A673 (cell line): ENCODE measurements at regions not wholly inside any gene's neighbourhood (a gene's known extent, or its start where the extent isn't known, plus 50 kb on each side); places are given as distances from the start of the nearest gene placed in this dataset.

Source experiments
- BruUV-seq: library from RNA; stranded (reverse); fragments of 400-500 nt; replicated peaks from 2 replicates; lab custom pipeline; 2021; lab: Mats Ljungman, UMichigan
- CTCF ChIA-PET: fragments of 300-600 bp; sonication (Branson Sonifier 250); formaldehyde crosslinking; loops from one replicate; lab custom pipeline; 2022; ENCODE audit warnings: antibody characterized with exemption; lab: Charles Lee
- POLR2A ChIA-PET: fragments of 300-600 bp; sonication (Branson Sonifier 250); formaldehyde crosslinking; loops from one replicate; lab custom pipeline; 2022; ENCODE audit warnings: antibody characterized with exemption; ENCODE audit not compliant: low non-redundant PET; lab: Charles Lee
- DNase-seq: peaks from one replicate; pipeline ENCODE4 v3.0.0-alpha.2; 2015; ENCODE audit warnings: low spot score
- H3K27ac ChIP-seq: fragments of 200-600 bp; sonication (generic); 2 replicates; pipeline ENCODE4 v1.5.1; 2016; ENCODE audit warnings: mixed run types, low read depth, mild to moderate bottlenecking, mixed read lengths, antibody characterized with exemption, low read length; ENCODE audit not compliant: poor library complexity, severe bottlenecking
- H3K27me3 ChIP-seq: fragments of 200-600 bp; sonication (generic); replicated peaks from 2 replicates; pipeline ENCODE4 v1.6.1; 2017; ENCODE audit warnings: mixed run types, low read depth, mild to moderate bottlenecking, mixed read lengths, antibody characterized with exemption, low read length; ENCODE audit not compliant: insufficient read depth, poor library complexity
- H3K36me3 ChIP-seq: fragments of 200-600 bp; sonication (generic); 2 replicates; pipeline ENCODE4 v1.6.1; 2016; ENCODE audit warnings: mixed run types, mild to moderate bottlenecking, mixed read lengths, antibody characterized with exemption, low read length; ENCODE audit not compliant: insufficient read depth, poor library complexity, severe bottlenecking
- H3K4me1 ChIP-seq: fragments of 200-600 bp; sonication (generic); 2 replicates; pipeline ENCODE4 v1.6.1; 2017; ENCODE audit warnings: mixed run types, mild to moderate bottlenecking, mixed read lengths, antibody characterized with exemption, low read length; ENCODE audit not compliant: insufficient read depth, poor library complexity, severe bottlenecking
- H3K4me3 ChIP-seq: fragments of 200-600 bp; sonication (generic); 2 replicates; pipeline ENCODE4 v1.5.1; 2016; ENCODE audit warnings: low read depth, mixed run types, mild to moderate bottlenecking, mixed read lengths, low read length; ENCODE audit not compliant: poor library complexity, severe bottlenecking
- H3K9me3 ChIP-seq: fragments of 200-600 bp; sonication (generic); 2 replicates; pipeline ENCODE4 v1.6.1; 2016; ENCODE audit warnings: mixed run types, low read depth, mild to moderate bottlenecking, mixed read lengths, antibody characterized with exemption, low read length; ENCODE audit not compliant: poor library complexity, severe bottlenecking
- EZH2 ChIP-seq: fragments of 200-600 bp; sonication (generic); IDR thresholded peaks from 2 replicates; pipeline ENCODE4 v1.6.1; 2017; ENCODE audit warnings: borderline replicate concordance, low read depth, mild to moderate bottlenecking, mixed read lengths, antibody characterized with exemption, low read length; ENCODE audit not compliant: poor library complexity, severe bottlenecking
- intact Hi-C: fragments of 100-400 bp; cut with micrococcal nuclease; formaldehyde crosslinking; loops from one replicate; pipeline ENCODE4 v1.10.0; 2022; ENCODE audit not compliant: unreplicated experiment
- TF ChIP-seq, protein P1 (sequence below): fragments of 300-800, 200-600 bp; sonication (generic); conservative IDR thresholded peaks from 2 replicates; pipeline ENCODE4 v1.5.1; 2017; ENCODE audit warnings: low read depth, mild to moderate bottlenecking, antibody characterized with exemption, low read length, moderate library complexity, mixed read lengths

- H3K27ac ChIP-seq = no peak overlapping the region
- BruUV-seq = no TSS peak
- DNase-seq = peak; percentile 80
- no peak overlapping the region for H3K4me3 ChIP-seq
- ChIA-PET POLR2A (interaction anchor here (0.7 kb wide), 1 partner anchor 9 kb away, joined by 3 read pairs; no protein-coding TSS in a partner anchor), CTCF (no interaction called here)
- no peak for TF ChIP-seq EZH2
- TF ChIP-seq, protein P1, sequence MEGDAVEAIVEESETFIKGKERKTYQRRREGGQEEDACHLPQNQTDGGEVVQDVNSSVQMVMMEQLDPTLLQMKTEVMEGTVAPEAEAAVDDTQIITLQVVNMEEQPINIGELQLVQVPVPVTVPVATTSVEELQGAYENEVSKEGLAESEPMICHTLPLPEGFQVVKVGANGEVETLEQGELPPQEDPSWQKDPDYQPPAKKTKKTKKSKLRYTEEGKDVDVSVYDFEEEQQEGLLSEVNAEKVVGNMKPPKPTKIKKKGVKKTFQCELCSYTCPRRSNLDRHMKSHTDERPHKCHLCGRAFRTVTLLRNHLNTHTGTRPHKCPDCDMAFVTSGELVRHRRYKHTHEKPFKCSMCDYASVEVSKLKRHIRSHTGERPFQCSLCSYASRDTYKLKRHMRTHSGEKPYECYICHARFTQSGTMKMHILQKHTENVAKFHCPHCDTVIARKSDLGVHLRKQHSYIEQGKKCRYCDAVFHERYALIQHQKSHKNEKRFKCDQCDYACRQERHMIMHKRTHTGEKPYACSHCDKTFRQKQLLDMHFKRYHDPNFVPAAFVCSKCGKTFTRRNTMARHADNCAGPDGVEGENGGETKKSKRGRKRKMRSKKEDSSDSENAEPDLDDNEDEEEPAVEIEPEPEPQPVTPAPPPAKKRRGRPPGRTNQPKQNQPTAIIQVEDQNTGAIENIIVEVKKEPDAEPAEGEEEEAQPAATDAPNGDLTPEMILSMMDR = no peak
- no peaks in the 10 kb centered on the region for H3K36me3 ChIP-seq
- no peaks in the 10 kb centered on the region for H3K27me3 ChIP-seq
- intact Hi-C loops = no loop called here
- peaks cover 22% of the 10 kb centered on the region for H3K4me1 ChIP-seq
- H3K9me3 ChIP-seq = no peaks in the 10 kb centered on the region
Measured at GRCh38 chr15:81752546-81752942, 293.3 kb downstream of the MEX3B start.

- intact Hi-C loops = no loop called here
- POLR2A ChIA-PET = interaction anchor here (0.7 kb wide), 1 partner anchor 10 kb away, joined by 3 read pairs; no protein-coding TSS in a partner anchor
- CTCF ChIA-PET = no interaction called here
- Histone ChIP-seq H3K4me3 (no peak overlapping the region), H3K27me3 (no peaks in the 10 kb centered on the region), H3K27ac (no peak overlapping the region), H3K9me3 (no peaks in the 10 kb centered on the region), H3K36me3 (no peaks in the 10 kb centered on the region), H3K4me1 (peaks cover 25% of the 10 kb centered on the region)
- no peak for TF ChIP-seq EZH2
- TF ChIP-seq, protein P1 = no peak
- DNase-seq = no peak
- no TSS peak for BruUV-seq
Measured at GRCh38 chr15:81751816-81752545, 293.8 kb downstream of the MEX3B start.

- BruUV-seq = no TSS peak
- ChIA-PET CTCF (no interaction called here), POLR2A (no interaction called here)
- Histone ChIP-seq H3K27me3 (no peaks in the 10 kb centered on the region), H3K9me3 (no peaks in the 10 kb centered on the region), H3K27ac (no peak overlapping the region), H3K4me1 (peaks cover 25% of the 10 kb centered on the region), H3K4me3 (no peak overlapping the region), H3K36me3 (no peaks in the 10 kb centered on the region)
- intact Hi-C loops = no loop called here
- DNase-seq = no peak
- TF ChIP-seq, protein P1 = no peak
- no peak for TF ChIP-seq EZH2
Measured at GRCh38 chr15:81751256-81751655, 294.6 kb downstream of the MEX3B start.
